ENCODE measurements at regions not wholly inside any gene's neighbourhood (a gene's known extent, or its start where the extent isn't known, plus 50 kb on each side); places are given as distances from the start of the nearest gene placed in this dataset.

GRCh38 chr5:88394536-88395175, 126.0 kb upstream of the TMEM161B start:
- H4K20me1 ChIP-seq (ENCODE audit: insufficient read depth, low read length), result no peaks in the 10 kb centered on the region
- H3K4me3 ChIP-seq (ENCODE audit: low read length), result no peak overlapping the region
- H3K4me1 ChIP-seq (ENCODE audit: low read length), result no peaks in the 10 kb centered on the region
- no peak for TF ChIP-seq EZH2phosphoT487 (IDR thresholded peaks at IDR 0.05; ENCODE audit: low read length)
- TF ChIP-seq CTCF (IDR thresholded peaks at IDR 0.05; ENCODE audit: low read length), result no peak
- no peak overlapping the region for H3K9ac ChIP-seq (ENCODE audit: low read length)
- no peaks in the 10 kb centered on the region for H3K79me2 ChIP-seq (ENCODE audit: low read length)
- no peak overlapping the region for H3K4me2 ChIP-seq (ENCODE audit: low read depth, low read length)
- H3K27ac ChIP-seq (ENCODE audit: low read length), result no peak overlapping the region
- H3F3A ChIP-seq (ENCODE audit: insufficient read depth, low read length), result no peaks in the 10 kb centered on the region
- H2AFZ ChIP-seq (ENCODE audit: low read length), result no peak overlapping the region
- no peaks in the 10 kb centered on the region for H3K9me2 ChIP-seq (replicated peaks; ENCODE audit: insufficient read depth, low read length)
- DNase-seq, result no peak
- H3K27me3 ChIP-seq (replicated peaks; ENCODE audit: insufficient read depth, low read length), result no peaks in the 10 kb centered on the region
- no peaks in the 10 kb centered on the region for H3K36me3 ChIP-seq (replicated peaks; ENCODE audit: insufficient read depth, low read length)
- no peaks in the 10 kb centered on the region for H3K9me3 ChIP-seq (replicated peaks; ENCODE audit: insufficient read depth, low read length)

GRCh38 chr5:88393716-88394535, 125.3 kb upstream of the TMEM161B start:
- no peaks in the 10 kb centered on the region for H3K36me3 ChIP-seq (replicated peaks; ENCODE audit: insufficient read depth, low read length)
- H3F3A ChIP-seq (ENCODE audit: insufficient read depth, low read length), result no peaks in the 10 kb centered on the region
- H3K4me3 ChIP-seq (ENCODE audit: low read length), result no peak overlapping the region
- DNase-seq, result no peak
- H3K27ac ChIP-seq (ENCODE audit: low read length), result no peak overlapping the region
- H3K79me2 ChIP-seq (ENCODE audit: low read length), result no peaks in the 10 kb centered on the region
- TF ChIP-seq CTCF (IDR thresholded peaks at IDR 0.05; ENCODE audit: low read length), result no peak
- no peak for TF ChIP-seq EZH2 (optimal IDR thresholded peaks at IDR 0.05; ENCODE audit: low read depth, low read length)
- TF ChIP-seq EZH2phosphoT487 (IDR thresholded peaks at IDR 0.05; ENCODE audit: low read length), result no peak
- no peaks in the 10 kb centered on the region for H3K27me3 ChIP-seq (replicated peaks; ENCODE audit: insufficient read depth, low read length)
- H3K9me2 ChIP-seq (replicated peaks; ENCODE audit: insufficient read depth, low read length), result no peaks in the 10 kb centered on the region
- H3K4me2 ChIP-seq (ENCODE audit: low read depth, low read length), result no peak overlapping the region
- H3K4me1 ChIP-seq (ENCODE audit: low read length), result no peaks in the 10 kb centered on the region
- no peaks in the 10 kb centered on the region for H3K9me3 ChIP-seq (replicated peaks; ENCODE audit: insufficient read depth, low read length)
- no peaks in the 10 kb centered on the region for H4K20me1 ChIP-seq (ENCODE audit: insufficient read depth, low read length)
- no peak overlapping the region for H3K9ac ChIP-seq (ENCODE audit: low read length)
- no peak overlapping the region for H2AFZ ChIP-seq (ENCODE audit: low read length)

- no peaks in the 10 kb centered on the region for H3K4me1 ChIP-seq (ENCODE audit: low read length)
- no peaks in the 10 kb centered on the region for H3K9me2 ChIP-seq (replicated peaks; ENCODE audit: insufficient read depth, low read length)
- no peak overlapping the region for H3K9ac ChIP-seq (ENCODE audit: low read length)
- H3K27ac ChIP-seq (ENCODE audit: low read length), result no peak overlapping the region
- H2AFZ ChIP-seq (ENCODE audit: low read length), result no peak overlapping the region
- H3K79me2 ChIP-seq (ENCODE audit: low read length), result no peaks in the 10 kb centered on the region
- H3K4me2 ChIP-seq (ENCODE audit: low read depth, low read length), result no peak overlapping the region
- no peaks in the 10 kb centered on the region for H3F3A ChIP-seq (ENCODE audit: insufficient read depth, low read length)
- H4K20me1 ChIP-seq (ENCODE audit: insufficient read depth, low read length), result no peaks in the 10 kb centered on the region
- DNase-seq, result no peak
- H3K36me3 ChIP-seq (replicated peaks; ENCODE audit: insufficient read depth, low read length), result no peaks in the 10 kb centered on the region
- no peak overlapping the region for H3K4me3 ChIP-seq (ENCODE audit: low read length)
- H3K27me3 ChIP-seq (replicated peaks; ENCODE audit: insufficient read depth, low read length), result no peaks in the 10 kb centered on the region
- no peak for TF ChIP-seq EZH2phosphoT487 (IDR thresholded peaks at IDR 0.05; ENCODE audit: low read length)
- TF ChIP-seq EZH2 (optimal IDR thresholded peaks at IDR 0.05; ENCODE audit: low read depth, low read length), result no peak
- no peak for TF ChIP-seq CTCF (IDR thresholded peaks at IDR 0.05; ENCODE audit: low read length)
- no peaks in the 10 kb centered on the region for H3K9me3 ChIP-seq (replicated peaks; ENCODE audit: insufficient read depth, low read length)
These were observed 124.4 kb upstream of the TMEM161B start for GRCh38 chr5:88393042-88393441.

Data from MM.1S (cell line).